ENCODE measurements at regions not wholly inside any gene's neighbourhood (a gene's known extent, or its start where the extent isn't known, plus 50 kb on each side); places are given as distances from the start of the nearest gene placed in this dataset.

DNA sequence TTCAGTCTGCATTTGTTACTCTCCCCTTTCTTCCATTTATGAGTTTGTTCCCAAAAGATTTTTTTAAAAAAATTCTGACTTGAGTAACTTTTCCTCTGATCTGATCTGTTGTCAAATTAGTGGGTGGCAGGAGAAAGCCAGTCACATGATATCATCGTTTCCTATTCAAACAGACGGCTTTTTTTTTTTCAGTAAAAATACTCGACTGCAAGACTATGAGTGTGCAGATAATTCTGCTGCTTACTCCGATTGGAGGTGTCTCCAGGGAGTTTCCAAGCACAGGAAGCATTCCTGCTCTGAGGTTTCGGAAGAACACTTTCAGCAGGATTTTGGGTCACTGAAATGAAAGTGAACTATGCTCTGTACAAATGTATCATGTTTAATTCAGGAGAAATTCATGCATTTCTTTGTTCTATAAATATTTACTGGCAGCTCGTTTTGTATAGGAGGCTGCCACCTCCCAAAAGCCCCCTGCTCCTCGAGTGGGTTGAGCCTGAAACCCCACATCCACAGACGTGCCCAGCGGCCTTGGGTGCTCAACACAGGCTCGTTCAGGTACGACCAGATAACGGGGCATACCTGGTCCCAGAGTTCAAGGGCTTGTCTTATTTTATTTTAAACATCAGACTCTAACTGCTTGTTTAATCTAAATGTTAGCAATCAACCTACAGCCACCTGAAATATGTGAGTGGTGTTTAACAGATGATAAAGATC is 126.9 kb upstream of the ZNF516 start:
- peak in 1 of 2 donors; percentile 22 for TF ChIP-seq POLR2A (IDR thresholded peaks at IDR 0.05)
- TF ChIP-seq, protein P1, sequence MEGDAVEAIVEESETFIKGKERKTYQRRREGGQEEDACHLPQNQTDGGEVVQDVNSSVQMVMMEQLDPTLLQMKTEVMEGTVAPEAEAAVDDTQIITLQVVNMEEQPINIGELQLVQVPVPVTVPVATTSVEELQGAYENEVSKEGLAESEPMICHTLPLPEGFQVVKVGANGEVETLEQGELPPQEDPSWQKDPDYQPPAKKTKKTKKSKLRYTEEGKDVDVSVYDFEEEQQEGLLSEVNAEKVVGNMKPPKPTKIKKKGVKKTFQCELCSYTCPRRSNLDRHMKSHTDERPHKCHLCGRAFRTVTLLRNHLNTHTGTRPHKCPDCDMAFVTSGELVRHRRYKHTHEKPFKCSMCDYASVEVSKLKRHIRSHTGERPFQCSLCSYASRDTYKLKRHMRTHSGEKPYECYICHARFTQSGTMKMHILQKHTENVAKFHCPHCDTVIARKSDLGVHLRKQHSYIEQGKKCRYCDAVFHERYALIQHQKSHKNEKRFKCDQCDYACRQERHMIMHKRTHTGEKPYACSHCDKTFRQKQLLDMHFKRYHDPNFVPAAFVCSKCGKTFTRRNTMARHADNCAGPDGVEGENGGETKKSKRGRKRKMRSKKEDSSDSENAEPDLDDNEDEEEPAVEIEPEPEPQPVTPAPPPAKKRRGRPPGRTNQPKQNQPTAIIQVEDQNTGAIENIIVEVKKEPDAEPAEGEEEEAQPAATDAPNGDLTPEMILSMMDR (IDR thresholded peaks at IDR 0.05) = no peak

Data from adrenal gland (tissue), 5 donors.